ENCODE measurements at regions not wholly inside any gene's neighbourhood (a gene's known extent, or its start where the extent isn't known, plus 50 kb on each side); places are given as distances from the start of the nearest gene placed in this dataset.

DNA sequence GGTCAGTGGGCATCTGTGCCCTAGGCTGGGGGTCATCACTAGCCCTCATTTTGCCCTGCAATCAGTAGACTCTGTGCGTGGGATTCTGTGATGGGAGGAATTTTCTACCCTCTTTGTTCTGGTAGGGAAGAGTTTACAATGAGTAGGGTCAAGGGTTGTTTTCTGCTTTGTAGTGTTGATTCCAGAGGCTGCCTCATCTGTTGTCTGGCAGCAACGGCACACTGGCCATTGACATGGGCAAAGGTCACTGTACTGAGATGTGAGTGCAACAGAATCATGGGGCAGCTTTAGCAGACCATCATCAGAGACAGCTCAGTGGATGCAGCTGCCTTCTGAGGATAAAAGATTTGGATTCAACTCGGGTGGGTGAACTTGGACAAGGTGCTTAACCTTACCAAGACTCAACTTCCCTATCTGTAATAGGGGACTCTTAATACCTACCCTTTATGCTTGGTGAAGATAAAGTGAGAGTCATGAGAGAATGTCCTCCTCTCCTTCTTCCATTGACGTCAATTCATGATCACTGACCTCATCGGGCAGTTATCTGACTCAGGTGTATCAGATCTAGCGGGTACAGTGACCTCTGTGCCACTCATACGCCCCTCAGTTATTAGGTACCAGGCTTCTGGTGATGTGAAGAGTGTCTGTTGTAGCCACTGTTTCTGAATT lies 127.5 kb downstream of the RPLP1 start:
- CTCF ChIA-PET = no interaction called here
- intact Hi-C loops (cut with micrococcal nuclease) (loop anchor here (5.0 kb wide), 1 partner anchor 782 kb away; no protein-coding TSS in a partner anchor), in situ Hi-C loops (cut with MboI; ENCODE audit: low sequenced_read_pairs) (loop anchor here (10.0 kb wide), 1 partner anchor 905 kb away; no protein-coding TSS in a partner anchor)

More for the DNA sequence above, 127.5 kb downstream of the RPLP1 start:
- TF ChIP-seq CEBPB (IDR thresholded peaks at IDR 0.05; ENCODE audit: low read depth, low read length) = no peak
- no peak for TF ChIP-seq RCOR1 (IDR thresholded peaks at IDR 0.05; ENCODE audit: insufficient replicate concordance, low read length)
- TF ChIP-seq POLR2A (IDR thresholded peaks at IDR 0.05; ENCODE audit: low read depth, low read length) = no peak
- TF ChIP-seq BHLHE40 (IDR thresholded peaks at IDR 0.05; ENCODE audit: low read depth, low read length) = no peak
- TF ChIP-seq NFE2L2 (IDR thresholded peaks at IDR 0.05; ENCODE audit: low read depth, low read length) = no peak
- TF ChIP-seq MAFK (IDR thresholded peaks at IDR 0.05; ENCODE audit: low read depth, low read length) = no peak
- no peak for TF ChIP-seq ELK1 (IDR thresholded peaks at IDR 0.05; ENCODE audit: borderline replicate concordance, low read depth, low read length)
- no peak for TF ChIP-seq RAD21 (IDR thresholded peaks at IDR 0.05; ENCODE audit: low read length)
- no peak for TF ChIP-seq CTCF (conservative IDR thresholded peaks at IDR 0.05; ENCODE audit: low read depth, low read length)
- Histone ChIP-seq H4K8ac (ENCODE audit: low read depth in 2 of 2, low read length in 2 of 2) (no peak overlapping the region), H3K79me1 (ENCODE audit: low read depth in 1 of 2, low read length in 2 of 2) (no peaks in the 10 kb centered on the region), H3K4me1 (ENCODE audit: control insufficient read depth, insufficient read depth, low read length) (no peaks in the 10 kb centered on the region), H4K91ac (ENCODE audit: insufficient read depth, low read depth, low read length) (no peak overlapping the region), H2AK9ac (replicated peaks; ENCODE audit: low read depth, low read length, poor library complexity) (no peak overlapping the region), H2BK5ac (ENCODE audit: low read depth, low read length, poor library complexity, severe bottlenecking) (no peak overlapping the region), H3K4me3 (ENCODE audit: insufficient read depth, low read depth, low read length) (no peak overlapping the region), H2BK15ac (ENCODE audit: low read depth, low read length) (no peak overlapping the region), H3K18ac (ENCODE audit: low read depth, low read length) (no peak overlapping the region), H2BK120ac (ENCODE audit: low read depth, low read length) (no peak overlapping the region), H3K9me1 (ENCODE audit: insufficient read depth, low read length) (no peaks in the 10 kb centered on the region), H3K4me2 (ENCODE audit: low read depth, low read length) (no peak overlapping the region), H2BK20ac (ENCODE audit: low read depth, low read length) (no peak overlapping the region), H3K4ac (ENCODE audit: low read depth, low read length) (no peak overlapping the region), H4K20me1 (ENCODE audit: insufficient read depth, low read length) (no peaks in the 10 kb centered on the region), H4K5ac (ENCODE audit: low read depth, low read length) (no peak overlapping the region), H3K23ac (ENCODE audit: low read depth, low read length) (no peak overlapping the region), H3K27ac (ENCODE audit: insufficient read depth, low read length) (no peak overlapping the region), H2AFZ (replicated peaks; ENCODE audit: low read length, poor library complexity) (no peak overlapping the region), H3K36me3 (ENCODE audit: control insufficient read depth, insufficient read depth, low read length) (no peaks in the 10 kb centered on the region), H3K56ac (ENCODE audit: extremely low read depth, insufficient read depth, low read length) (no peak overlapping the region), H3K9ac (ENCODE audit: low read depth, low read length) (no peak overlapping the region), H2AK5ac (ENCODE audit: low read depth, low read length) (no peak overlapping the region), H3K9me3 (ENCODE audit: control insufficient read depth, insufficient read depth, low read length) (no peaks in the 10 kb centered on the region), H3K27me3 (ENCODE audit: control insufficient read depth, insufficient read depth, low read length) (peaks cover 60% of the 10 kb centered on the region), H3K14ac (replicated peaks; ENCODE audit: low read depth, low read length) (no peak overlapping the region)
- DNase-seq (no peak), ATAC-seq (ENCODE audit: low read depth) (no peak)
- POLR2A ChIA-PET (ENCODE audit: unreplicated experiment) = no interaction called here
- dilution Hi-C loops (cut with HindIII; ENCODE audit: low sequenced_read_pairs, unreplicated experiment) = no loop called here
- 0% methylated on average over 1 of the region's 7 CpGs; no CpG with 5 or more reads in 1 of the 2 experiments for WGBS, 2 experiments (ENCODE audit: extremely low coverage in 2 of 2, insufficient read length in 1 of 2)
- no TSS peak for BruUV-seq (replicated peaks)
